DND-41 (cell line): ENCODE measurements at regions not wholly inside any gene's neighbourhood (a gene's known extent, or its start where the extent isn't known, plus 50 kb on each side); places are given as distances from the start of the nearest gene placed in this dataset.

Source experiments
- EZH2 ChIP-seq: IDR thresholded peaks from 3 replicates; pipeline ENCODE4 v1.6.1; 2012; ENCODE audit warnings: borderline replicate concordance, low read depth, mild to moderate bottlenecking, moderate library complexity, low read length, inconsistent platforms; ENCODE audit not compliant: severe bottlenecking
- TF ChIP-seq, protein P1 (sequence below): IDR thresholded peaks from 2 replicates; pipeline ENCODE4 v1.5.1; 2012; ENCODE audit warnings: borderline replicate concordance, low read length, moderate library complexity, mild to moderate bottlenecking; ENCODE audit not compliant: poor library complexity, severe bottlenecking; ENCODE audit errors: extremely low read depth

DNA sequence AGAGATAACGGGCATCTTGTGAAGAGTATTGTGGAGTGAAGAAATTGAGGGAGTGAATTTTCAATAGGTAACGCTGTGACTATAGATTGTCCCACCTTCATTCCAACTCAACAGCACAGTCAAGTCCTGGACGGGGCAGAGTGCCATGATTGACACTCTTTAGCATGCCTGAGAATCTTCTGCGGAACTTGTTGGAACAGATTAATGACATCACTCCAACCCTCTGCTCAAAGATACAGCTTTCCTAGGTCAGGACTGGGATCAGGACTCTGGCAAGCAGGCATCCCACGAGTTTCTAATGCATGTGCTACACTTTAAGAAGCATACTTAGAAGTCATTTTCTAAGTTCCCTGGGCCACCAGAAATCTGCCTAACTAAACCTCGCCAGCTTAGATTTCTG is 267.6 kb upstream of the CFAP20DC start:
- TF ChIP-seq, protein P1, sequence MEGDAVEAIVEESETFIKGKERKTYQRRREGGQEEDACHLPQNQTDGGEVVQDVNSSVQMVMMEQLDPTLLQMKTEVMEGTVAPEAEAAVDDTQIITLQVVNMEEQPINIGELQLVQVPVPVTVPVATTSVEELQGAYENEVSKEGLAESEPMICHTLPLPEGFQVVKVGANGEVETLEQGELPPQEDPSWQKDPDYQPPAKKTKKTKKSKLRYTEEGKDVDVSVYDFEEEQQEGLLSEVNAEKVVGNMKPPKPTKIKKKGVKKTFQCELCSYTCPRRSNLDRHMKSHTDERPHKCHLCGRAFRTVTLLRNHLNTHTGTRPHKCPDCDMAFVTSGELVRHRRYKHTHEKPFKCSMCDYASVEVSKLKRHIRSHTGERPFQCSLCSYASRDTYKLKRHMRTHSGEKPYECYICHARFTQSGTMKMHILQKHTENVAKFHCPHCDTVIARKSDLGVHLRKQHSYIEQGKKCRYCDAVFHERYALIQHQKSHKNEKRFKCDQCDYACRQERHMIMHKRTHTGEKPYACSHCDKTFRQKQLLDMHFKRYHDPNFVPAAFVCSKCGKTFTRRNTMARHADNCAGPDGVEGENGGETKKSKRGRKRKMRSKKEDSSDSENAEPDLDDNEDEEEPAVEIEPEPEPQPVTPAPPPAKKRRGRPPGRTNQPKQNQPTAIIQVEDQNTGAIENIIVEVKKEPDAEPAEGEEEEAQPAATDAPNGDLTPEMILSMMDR = no peak
- no peak for TF ChIP-seq EZH2
